NCI-H1048 (cell line): ENCODE measurements at regions not wholly inside any gene's neighbourhood (a gene's known extent, or its start where the extent isn't known, plus 50 kb on each side); places are given as distances from the start of the nearest gene placed in this dataset.

Experiments
- DNase-seq: peaks from one replicate; lab custom pipeline; 2025; lab: John Stamatoyannopoulos, UW

GRCh38 chr2:34403512-34403911, 804.4 kb upstream of the FAM98A start:
- DNase-seq = no peak

- no peak for DNase-seq
Measured at GRCh38 chr2:34402376-34402775, 803.3 kb upstream of the FAM98A start.

GRCh38 chr2:34401186-34401585, 802.1 kb upstream of the FAM98A start:
- DNase-seq = no peak

- no peak for DNase-seq
Measured at GRCh38 chr2:34388446-34388845, 789.3 kb upstream of the FAM98A start.

- DNase-seq = no peak
Measured at GRCh38 chr2:34387536-34387935, 788.4 kb upstream of the FAM98A start.

- no peak for DNase-seq
Measured at GRCh38 chr2:34379586-34379985, 780.5 kb upstream of the FAM98A start.

- DNase-seq = no peak
Measured at GRCh38 chr2:34373586-34374233, 774.6 kb upstream of the FAM98A start.

- DNase-seq = no peak
Measured at GRCh38 chr2:34372967-34373366, 773.9 kb upstream of the FAM98A start.

GRCh38 chr2:34371711-34372110, 772.6 kb upstream of the FAM98A start:
- DNase-seq = no peak

GRCh38 chr2:34368304-34368703, 769.2 kb upstream of the FAM98A start:
- DNase-seq = no peak

GRCh38 chr2:34365932-34366331, 766.8 kb upstream of the FAM98A start:
- no peak for DNase-seq

GRCh38 chr2:34365512-34365911, 766.4 kb upstream of the FAM98A start:
- DNase-seq = no peak

- DNase-seq = no peak
Measured at GRCh38 chr2:34353509-34354113, 754.5 kb upstream of the FAM98A start.

- no peak for DNase-seq
Measured at GRCh38 chr2:34349527-34349926, 750.4 kb upstream of the FAM98A start.

- no peak for DNase-seq
Measured at GRCh38 chr2:34345030-34345429, 745.9 kb upstream of the FAM98A start.

- DNase-seq = no peak
Measured at GRCh38 chr2:34340307-34340706, 741.2 kb upstream of the FAM98A start.

GRCh38 chr2:34337735-34338134, 738.6 kb upstream of the FAM98A start:
- DNase-seq = no peak

GRCh38 chr2:34332813-34333212, 733.7 kb upstream of the FAM98A start:
- DNase-seq = no peak

GRCh38 chr2:34320056-34320455, 721.0 kb upstream of the FAM98A start:
- no peak for DNase-seq

GRCh38 chr2:34317797-34318196, 718.7 kb upstream of the FAM98A start:
- no peak for DNase-seq

- no peak for DNase-seq
Measured at GRCh38 chr2:34316788-34317187, 717.7 kb upstream of the FAM98A start.

- DNase-seq = no peak
Measured at GRCh38 chr2:34311816-34312215, 712.7 kb upstream of the FAM98A start.

- DNase-seq = no peak
Measured at GRCh38 chr2:34308140-34308539, 709.0 kb upstream of the FAM98A start.

GRCh38 chr2:34307636-34308035, 708.5 kb upstream of the FAM98A start:
- DNase-seq = no peak
